GM23338 (cell line): ENCODE measurements at regions not wholly inside any gene's neighbourhood (a gene's known extent, or its start where the extent isn't known, plus 50 kb on each side); places are given as distances from the start of the nearest gene placed in this dataset.

Experiments used
- ATAC-seq: fragments of 200-7000 bp; cut with Tn5 transposase; 3 replicates; pipeline ENCODE4 v1.9.1; 2020
- DNase-seq: peaks from one replicate; pipeline ENCODE4 v3.0.0-alpha.2; 2015; ENCODE audit warnings: low spot score
- H2AFZ ChIP-seq: fragments of 200-600 bp; sonication (generic); 2 replicates; pipeline ENCODE4 v1.8.0; 2016; ENCODE audit warnings: antibody characterized with exemption, mild to moderate bottlenecking, moderate library complexity
- H3F3A ChIP-seq: fragments of 200-600 bp; sonication (generic); replicated peaks from 2 replicates; pipeline ENCODE4 v1.8.0; 2017; ENCODE audit warnings: antibody characterized with exemption, mixed run types, low read depth
- H3K27ac ChIP-seq: fragments of 200-600 bp; sonication (generic); 2 replicates; pipeline ENCODE4 v1.6.1; 2016; ENCODE audit warnings: low read depth
- H3K27me3 ChIP-seq: fragments of 200-600 bp; sonication (generic); 2 replicates; pipeline ENCODE4 v1.8.0; 2016; ENCODE audit warnings: mild to moderate bottlenecking, mixed run types, moderate library complexity; ENCODE audit not compliant: insufficient read depth
- H3K36me3 ChIP-seq: fragments of 200-600 bp; sonication (generic); 2 replicates; pipeline ENCODE4 v1.8.0; 2016; ENCODE audit warnings: mild to moderate bottlenecking; ENCODE audit not compliant: insufficient read depth
- H3K4me1 ChIP-seq: fragments of 200-600 bp; sonication (generic); 2 replicates; pipeline ENCODE4 v1.8.0; 2016; ENCODE audit warnings: mild to moderate bottlenecking, moderate library complexity; ENCODE audit not compliant: insufficient read depth
- H3K4me2 ChIP-seq: fragments of 200-600 bp; sonication (generic); 2 replicates; pipeline ENCODE4 v1.7.1; 2017; ENCODE audit warnings: mixed run types
- H3K4me3 ChIP-seq: fragments of 200-600 bp; sonication (generic); 2 replicates; pipeline ENCODE4 v1.6.1; 2016; ENCODE audit warnings: mixed run types
- H3K79me2 ChIP-seq: fragments of 200-600 bp; sonication (generic); replicated peaks from 2 replicates; pipeline ENCODE4 v1.8.0; 2017; ENCODE audit warnings: mild to moderate bottlenecking; ENCODE audit not compliant: insufficient read depth
- H3K9me2 ChIP-seq: fragments of 200-600 bp; sonication (generic); 2 replicates; pipeline ENCODE4 v1.8.0; 2017; ENCODE audit not compliant: insufficient read depth
- H4K20me1 ChIP-seq: fragments of 200-600 bp; sonication (generic); replicated peaks from 2 replicates; pipeline ENCODE4 v1.8.0; 2017; ENCODE audit warnings: mild to moderate bottlenecking; ENCODE audit not compliant: insufficient read depth
- H3K27ac Mint-ChIP-seq: 2 replicates; pipeline ENCODE4 v1.8.0; 2020; ENCODE audit warnings: inconsistent platforms, mild to moderate bottlenecking, moderate library complexity, mixed read lengths
- H3K27me3 Mint-ChIP-seq: 3 replicates; pipeline ENCODE4 v1.8.0; 2022; ENCODE audit warnings: low read depth, mild to moderate bottlenecking, moderate library complexity, mixed read lengths, inconsistent platforms; ENCODE audit not compliant: insufficient read depth, poor library complexity
- H3K36me3 Mint-ChIP-seq: 3 replicates; pipeline ENCODE4 v1.8.0; 2021; ENCODE audit warnings: low read depth, mild to moderate bottlenecking, inconsistent platforms, moderate library complexity, mixed read lengths
- H3K4me1 Mint-ChIP-seq: 3 replicates; pipeline ENCODE4 v1.8.0; 2020; ENCODE audit warnings: mild to moderate bottlenecking, inconsistent platforms, mixed read lengths
- H3K4me3 Mint-ChIP-seq: 3 replicates; pipeline ENCODE4 v1.8.0; 2021; ENCODE audit warnings: moderate library complexity, mild to moderate bottlenecking, inconsistent platforms, mixed read lengths
- H3K9me3 Mint-ChIP-seq: 3 replicates; pipeline ENCODE4 v1.8.0; 2020; ENCODE audit warnings: moderate library complexity, mild to moderate bottlenecking, inconsistent platforms, mixed read lengths
- CREB1 ChIP-seq: fragments of 250-450 bp; sonication (Bioruptor Pico); IDR thresholded peaks from 2 replicates; pipeline ENCODE4 v1.5.0; 2020; ENCODE audit warnings: low read depth, mild to moderate bottlenecking, moderate library complexity
- CTCF ChIP-seq, 2 experiments: fragments of 200-600 bp in 1 of 2; sonication (generic) in 1 of 2; conservative IDR thresholded peaks; 2 replicates each; pipeline versions ENCODE4 v1.5.1 to v1.6.1; 2016 to 2017; ENCODE audit warnings: antibody characterized with exemption in 2 of 2, low read depth in 2 of 2, mild to moderate bottlenecking in 2 of 2, moderate library complexity in 1 of 2
- ETS1 ChIP-seq: IDR thresholded peaks from 2 replicates; pipeline ENCODE4 v1.6.1; 2016; ENCODE audit warnings: antibody characterized with exemption
- EZH2 ChIP-seq: fragments of 200-600 bp; sonication (generic); IDR thresholded peaks from one replicate; pipeline ENCODE4 v1.8.0; 2017; ENCODE audit warnings: antibody characterized with exemption, mild to moderate bottlenecking, low read depth; ENCODE audit not compliant: unreplicated experiment
- EZH2phosphoT487 ChIP-seq: fragments of 200-600 bp; sonication (generic); IDR thresholded peaks from one replicate; pipeline ENCODE4 v1.8.1; 2018; ENCODE audit warnings: antibody characterized with exemption; ENCODE audit not compliant: unreplicated experiment
- JUNB ChIP-seq: IDR thresholded peaks from one replicate; pipeline ENCODE4 v1.6.1; 2016; ENCODE audit warnings: antibody characterized with exemption; ENCODE audit not compliant: unreplicated experiment
- NANOG ChIP-seq: IDR thresholded peaks from 2 replicates; pipeline ENCODE4 v1.6.1; 2016; ENCODE audit warnings: antibody characterized with exemption, borderline replicate concordance
- POLR2AphosphoS5 ChIP-seq: IDR thresholded peaks from 2 replicates; pipeline ENCODE4 v1.6.1; 2016; ENCODE audit warnings: antibody characterized with exemption, low read depth
- REST ChIP-seq: IDR thresholded peaks from one replicate; pipeline ENCODE4 v1.6.1; 2018; ENCODE audit warnings: antibody characterized with exemption; ENCODE audit not compliant: unreplicated experiment
- STAT1 ChIP-seq: IDR thresholded peaks from one replicate; pipeline ENCODE4 v1.6.1; 2016; ENCODE audit warnings: antibody characterized with exemption; ENCODE audit not compliant: unreplicated experiment
- ZNF114 ChIP-seq: fragments of 250-450 bp; sonication (Bioruptor Pico); IDR thresholded peaks from 2 replicates; pipeline ENCODE4 v1.5.0; 2020; ENCODE audit warnings: mild to moderate bottlenecking, moderate library complexity
- ZNF331 ChIP-seq: fragments of 250-450 bp; sonication (Bioruptor Pico); IDR thresholded peaks from 2 replicates; pipeline ENCODE4 v1.5.0; 2020; ENCODE audit warnings: low read depth, mild to moderate bottlenecking, moderate library complexity
- ZNF462 ChIP-seq: fragments of 250-450 bp; sonication (Bioruptor Pico); IDR thresholded peaks from 2 replicates; pipeline ENCODE4 v1.5.0; 2020; ENCODE audit warnings: mild to moderate bottlenecking, moderate library complexity

- TF ChIP-seq ZNF331: no peak
- no peak for TF ChIP-seq ETS1
- TF ChIP-seq EZH2phosphoT487: no peak
- TF ChIP-seq STAT1: no peak
- TF ChIP-seq NANOG: no peak
- no peak for TF ChIP-seq ZNF462 (CRISPR knock-in tag)
- TF ChIP-seq CTCF (conservative IDR thresholded peaks at IDR 0.05; ENCODE audit: low read depth in 2 of 2): no peak
- TF ChIP-seq CREB1 (CRISPR knock-in tag): no peak
- TF ChIP-seq REST: no peak
- no peak for TF ChIP-seq POLR2AphosphoS5
- TF ChIP-seq EZH2: no peak
- no peak for TF ChIP-seq ZNF114 (CRISPR knock-in tag)
- TF ChIP-seq JUNB: no peak
- H3K4me3 ChIP-seq: no peak overlapping the region
- H3K4me3 Mint-ChIP-seq: no peak overlapping the region
Observed at GRCh38 chr6:783966-784735, 91.2 kb upstream of the EXOC2 start.

More at GRCh38 chr6:783966-784735, 91.2 kb upstream of the EXOC2 start:
- Histone ChIP-seq H3F3A (no peaks in the 10 kb centered on the region; the same call in 1 of the 2 replicates), H3K27ac (no peak overlapping the region), H4K20me1 (no peaks in the 10 kb centered on the region), H3K9me2 (no peaks in the 10 kb centered on the region), H2AFZ (no peak overlapping the region), H3K4me1 (no peaks in the 10 kb centered on the region), H3K27me3 (no peaks in the 10 kb centered on the region), H3K36me3 (no peaks in the 10 kb centered on the region), H3K4me2 (no peak overlapping the region), H3K79me2 (no peaks in the 10 kb centered on the region)
- H3K9me3 Mint-ChIP-seq: no peaks in the 10 kb centered on the region
- H3K36me3 Mint-ChIP-seq: no peaks in the 10 kb centered on the region
- no peak for DNase-seq
- H3K27me3 Mint-ChIP-seq: no peaks in the 10 kb centered on the region
- ATAC-seq: no peak
- H3K4me1 Mint-ChIP-seq: peaks cover 18% of the 10 kb centered on the region
- no peak overlapping the region for H3K27ac Mint-ChIP-seq
